Thyroid gland (tissue), 4 donors: ENCODE measurements at regions not wholly inside any gene's neighbourhood (a gene's known extent, or its start where the extent isn't known, plus 50 kb on each side); places are given as distances from the start of the nearest gene placed in this dataset.
"Not testable (repeated sequence)": the region's sequence is repeated elsewhere in the genome, so short reads cannot be mapped to it uniquely, and the experiment has no call there.

Experiments used
- CTCF ChIP-seq, 6 experiments: fragments of 200-600 bp in 3 of 6; fragments of 450-650 bp in 3 of 6; sonication (generic) in 3 of 6; IDR thresholded peaks; one replicate each; pipeline ENCODE4 v1.5.1; 2016 to 2019; ENCODE audit warnings: antibody characterized with exemption in 6 of 6, mild to moderate bottlenecking in 2 of 6, inconsistent platforms in 1 of 6, moderate library complexity in 1 of 6
- POLR2A ChIP-seq, 2 donors: fragments of 450-650 bp; IDR thresholded peaks; one replicate each; pipeline ENCODE4 v1.6.1; 2017; ENCODE audit warnings: antibody characterized with exemption in 2 of 2, mild to moderate bottlenecking in 2 of 2, moderate library complexity in 1 of 2

- TF ChIP-seq CTCF, POLR2A (IDR thresholded peaks at IDR 0.05): not testable (repeated sequence)
These were observed 111.3 kb upstream of the ZSWIM2 start for GRCh38 chr2:186960241-186960640.
